DMS53 treated with DMSO at 0.1 percent for 48 hours (cell line): ENCODE measurements at regions not wholly inside any gene's neighbourhood (a gene's known extent, or its start where the extent isn't known, plus 50 kb on each side); places are given as distances from the start of the nearest gene placed in this dataset.
"Not testable (repeated sequence)": the region's sequence is repeated elsewhere in the genome, so short reads cannot be mapped to it uniquely, and the experiment has no call there.

ENCODE experiments used
- DNase-seq: peaks from one replicate; lab custom pipeline; 2025; ENCODE audit not compliant: unreplicated experiment; lab: John Stamatoyannopoulos, UW

DNA sequence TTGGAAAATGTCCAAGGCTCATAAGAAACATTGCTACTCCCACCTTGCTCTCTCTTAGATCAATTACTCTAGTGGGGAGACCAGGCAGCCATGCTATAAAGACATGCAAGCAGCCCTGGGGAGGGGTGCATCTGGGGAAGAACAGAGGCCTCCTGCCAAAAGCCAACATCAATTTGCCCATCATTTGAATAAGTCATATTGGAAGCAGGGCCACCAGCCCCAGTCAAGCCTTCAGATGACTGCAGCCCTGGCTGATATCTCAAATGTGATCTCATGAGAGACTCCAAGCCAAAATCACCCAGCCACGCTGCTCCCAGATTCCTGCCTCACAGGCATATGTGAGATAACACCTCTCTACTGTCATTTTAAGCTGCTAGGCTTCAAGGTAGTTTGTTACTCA, 157.5 kb upstream of the PDE1C start:
- no peak for DNase-seq

DNA sequence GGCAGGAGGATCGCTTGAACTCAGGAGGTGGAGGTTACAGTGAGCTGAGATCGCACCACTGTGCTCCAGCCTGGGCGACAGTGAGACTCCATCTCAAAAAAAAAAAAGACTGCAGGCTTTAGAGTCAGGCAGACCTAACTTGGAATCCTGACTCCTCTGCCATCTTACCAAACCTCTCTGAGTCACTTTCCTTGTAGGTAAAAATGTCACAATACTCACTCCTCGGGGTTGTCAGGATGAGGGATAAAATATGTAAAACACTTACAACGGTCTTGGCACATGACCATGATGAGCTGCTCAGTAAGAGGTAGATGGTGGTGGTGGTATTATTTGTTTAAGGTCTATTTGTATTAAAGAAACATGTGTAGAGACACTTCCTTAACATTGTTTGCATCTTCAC, 154.1 kb upstream of the PDE1C start:
- no peak for DNase-seq

GRCh38 chr7:32223721-32224120, 153.5 kb upstream of the PDE1C start:
- DNase-seq, result no peak

DNA sequence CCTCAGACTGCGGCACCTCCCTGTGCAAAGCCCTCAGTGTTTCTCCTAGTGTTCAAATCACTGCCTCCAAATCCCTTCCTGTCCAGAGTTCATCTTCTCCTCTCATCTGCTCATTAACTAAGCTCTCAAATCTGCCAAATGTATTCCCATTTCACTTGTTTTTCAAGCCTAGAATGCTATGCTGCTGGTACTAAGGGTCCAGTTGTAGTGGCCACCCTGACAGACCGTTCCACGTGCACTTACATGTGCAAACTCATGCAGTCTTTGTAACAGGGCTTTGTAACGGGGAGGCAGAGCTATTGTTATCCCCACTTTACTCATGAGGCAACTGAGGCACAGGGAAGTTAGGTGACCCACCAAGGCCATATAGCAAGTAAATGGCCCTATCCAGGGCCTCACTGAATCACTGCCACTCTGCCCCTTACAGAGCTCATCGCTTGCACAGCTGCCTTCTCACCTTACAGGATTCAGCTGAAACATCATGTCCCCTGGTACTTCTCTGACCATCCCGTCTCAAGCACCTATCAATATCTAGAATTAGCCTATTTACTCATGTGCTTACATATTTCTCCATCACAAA, 153.0 kb upstream of the PDE1C start:
- no peak for DNase-seq

GRCh38 chr7:32222251-32222900, 152.2 kb upstream of the PDE1C start:
- DNase-seq, result no peak

- DNase-seq, result no peak
Measured at GRCh38 chr7:32221736-32222135, 151.5 kb upstream of the PDE1C start.

- DNase-seq, result no peak
Measured at GRCh38 chr7:32221056-32221455, 150.8 kb upstream of the PDE1C start.

GRCh38 chr7:32219831-32220230, 149.6 kb upstream of the PDE1C start:
- not testable (repeated sequence) for DNase-seq

DNA sequence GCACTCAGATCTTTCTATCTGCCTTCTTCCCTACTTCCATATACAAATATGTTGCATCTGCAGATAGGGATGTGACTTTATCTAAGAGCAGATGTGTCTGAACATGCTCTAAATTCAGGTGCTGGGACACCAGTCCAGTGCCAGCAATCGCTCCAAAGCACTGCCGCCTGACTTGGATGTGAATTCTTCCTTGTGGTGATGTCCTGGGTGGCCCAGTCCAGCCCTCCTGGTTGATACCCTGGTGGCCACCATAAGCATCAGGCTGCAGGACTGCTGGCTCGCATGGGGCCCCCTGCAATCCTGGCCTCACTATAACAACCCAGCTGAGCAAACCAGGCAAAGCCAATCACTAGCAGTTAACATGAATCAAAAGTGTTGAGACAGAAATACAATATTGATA, 149.2 kb upstream of the PDE1C start:
- no peak for DNase-seq

DNA sequence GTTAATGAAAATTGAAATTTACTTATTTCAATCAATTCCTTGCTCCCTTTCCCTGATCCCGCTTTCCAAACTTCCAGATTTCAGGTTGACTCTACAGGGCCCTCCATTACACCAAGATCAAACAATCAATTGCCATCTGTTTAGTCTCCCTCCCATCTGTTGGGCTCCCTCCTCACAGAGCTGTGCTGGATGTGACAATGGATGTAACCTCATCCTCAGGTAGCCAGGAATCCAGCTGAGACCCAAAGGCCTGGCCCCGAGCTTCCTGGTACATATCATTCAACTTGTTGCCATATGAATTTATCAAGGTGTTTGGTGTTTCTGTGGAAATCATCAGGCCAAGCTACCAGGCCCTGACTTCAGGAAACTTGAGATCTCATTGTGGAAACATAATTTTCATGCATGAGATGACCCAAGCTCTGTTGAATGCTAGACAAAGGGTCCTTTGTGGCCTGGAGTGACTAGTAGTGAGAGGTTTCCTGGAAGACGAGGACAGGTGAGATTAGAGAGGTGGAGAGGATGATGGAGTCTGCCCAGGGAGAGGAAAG, 148.6 kb upstream of the PDE1C start:
- no peak for DNase-seq

- DNase-seq, result no peak
Measured at GRCh38 chr7:32218154-32218467, 147.9 kb upstream of the PDE1C start.

DNA sequence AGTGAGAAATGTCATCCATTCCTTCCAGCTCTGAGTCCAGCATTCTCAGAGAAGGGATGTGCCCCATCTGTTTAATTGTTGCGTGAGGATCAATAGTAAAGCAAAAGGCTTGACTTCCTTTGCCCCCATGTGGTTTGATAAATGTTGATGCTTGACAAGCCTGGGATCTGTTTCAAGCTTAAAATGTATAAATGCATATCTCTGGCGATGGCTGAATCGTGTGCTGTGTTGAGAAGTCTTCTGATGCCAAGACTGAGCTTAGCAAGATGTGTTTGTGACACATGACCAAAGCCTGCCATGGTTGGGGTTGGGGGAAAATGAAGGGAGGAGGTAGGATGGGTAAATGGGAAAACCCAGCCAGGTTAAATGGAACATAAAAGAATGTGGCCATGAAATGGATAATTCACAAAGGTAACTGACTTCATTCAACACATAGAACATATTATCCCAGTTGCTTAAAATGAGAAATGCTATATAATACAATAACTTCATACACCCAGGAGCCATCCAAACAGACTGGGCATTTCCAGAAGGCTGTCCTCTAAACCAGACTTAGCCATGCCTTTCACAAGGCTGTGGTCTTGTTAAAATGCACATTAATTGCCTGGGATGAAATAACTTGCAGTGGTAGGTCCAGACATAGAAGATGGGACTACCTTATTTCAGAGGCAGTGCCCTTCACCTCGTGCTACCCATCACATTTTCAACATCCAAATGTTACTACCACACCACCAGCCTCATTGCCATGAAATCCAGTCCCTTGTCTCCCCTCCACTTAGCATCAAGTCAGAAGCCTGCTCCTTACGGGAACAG, 147.3 kb upstream of the PDE1C start:
- no peak for DNase-seq

- no peak for DNase-seq
Measured at GRCh38 chr7:32216759-32217158, 146.6 kb upstream of the PDE1C start.

DNA sequence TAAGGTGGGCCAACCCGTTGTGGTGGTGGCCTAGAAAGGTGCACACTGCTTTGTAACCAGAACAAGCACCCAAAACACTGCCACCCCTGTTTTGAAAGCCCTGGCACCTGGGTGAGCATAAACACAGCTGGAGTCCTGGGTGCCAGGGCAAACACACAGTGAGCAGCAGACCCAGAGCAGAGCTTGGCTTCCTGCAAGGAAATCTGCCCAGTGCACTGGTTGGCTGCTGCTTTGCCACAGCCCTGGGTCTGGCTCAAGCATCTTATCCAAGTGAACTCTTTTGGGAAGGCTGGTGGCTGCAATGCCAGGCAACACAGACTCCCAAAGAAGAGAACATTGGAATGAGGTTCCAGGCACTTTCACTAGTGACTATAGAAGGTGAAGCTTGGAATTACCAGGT, 145.5 kb upstream of the PDE1C start:
- DNase-seq, result no peak

DNA sequence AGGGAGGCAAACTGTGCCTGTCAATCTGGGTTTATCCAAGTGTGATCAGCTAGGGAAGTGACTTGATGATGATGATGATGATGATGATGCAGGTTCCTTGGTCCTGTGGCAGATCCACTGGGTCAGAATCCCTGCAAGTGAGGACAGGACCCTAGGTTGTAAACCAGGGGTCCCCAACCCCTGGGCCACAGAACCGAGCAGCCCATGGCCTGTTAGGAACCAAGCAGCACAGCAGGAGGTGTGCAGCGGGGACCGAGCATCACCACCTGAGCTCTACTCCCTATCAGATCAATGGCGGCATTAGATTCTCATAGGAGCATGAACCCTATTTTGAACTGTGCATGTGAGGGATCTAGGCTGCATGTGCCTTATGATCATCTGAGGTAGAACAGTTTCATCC, 144.7 kb upstream of the PDE1C start:
- DNase-seq, result no peak

DNA sequence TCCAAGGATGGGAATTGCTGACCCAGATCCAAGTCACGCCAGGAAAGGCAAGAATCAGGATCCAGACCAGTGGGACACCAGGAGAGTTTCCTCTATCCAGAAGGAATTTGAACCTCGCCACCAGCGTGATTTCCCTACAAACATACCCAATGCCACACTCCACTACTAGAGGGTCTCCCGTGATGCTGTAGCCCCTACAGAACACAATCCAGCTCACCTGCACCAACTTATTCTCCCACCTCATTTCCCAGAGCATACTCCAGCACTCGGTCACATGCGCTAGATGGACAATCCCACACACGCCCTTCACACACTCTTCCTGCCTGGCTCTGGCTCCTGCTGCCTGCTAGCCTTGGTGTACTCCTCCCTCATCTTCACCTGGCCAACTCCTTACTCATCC, 142.1 kb upstream of the PDE1C start:
- no peak for DNase-seq

DNA sequence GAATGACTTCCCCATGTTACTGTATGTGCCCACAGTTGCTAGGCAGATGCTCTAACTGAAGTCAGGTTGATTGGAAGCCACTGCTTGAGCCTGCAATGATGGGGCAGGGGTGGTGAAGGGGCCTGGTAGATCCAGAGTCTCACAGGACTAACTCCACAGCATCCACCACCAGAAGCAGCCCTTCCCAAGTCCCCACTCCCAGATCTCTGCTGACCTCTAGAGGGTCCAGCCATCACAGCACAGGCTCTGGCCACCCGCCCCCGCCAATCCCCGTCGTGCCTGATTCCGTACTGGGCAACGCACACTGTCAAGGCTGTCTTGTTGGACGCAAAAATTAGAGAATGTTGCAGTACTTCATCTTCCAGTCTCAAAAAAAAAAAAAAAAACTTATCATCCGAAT, 136.8 kb upstream of the PDE1C start:
- DNase-seq, result no peak

DNA sequence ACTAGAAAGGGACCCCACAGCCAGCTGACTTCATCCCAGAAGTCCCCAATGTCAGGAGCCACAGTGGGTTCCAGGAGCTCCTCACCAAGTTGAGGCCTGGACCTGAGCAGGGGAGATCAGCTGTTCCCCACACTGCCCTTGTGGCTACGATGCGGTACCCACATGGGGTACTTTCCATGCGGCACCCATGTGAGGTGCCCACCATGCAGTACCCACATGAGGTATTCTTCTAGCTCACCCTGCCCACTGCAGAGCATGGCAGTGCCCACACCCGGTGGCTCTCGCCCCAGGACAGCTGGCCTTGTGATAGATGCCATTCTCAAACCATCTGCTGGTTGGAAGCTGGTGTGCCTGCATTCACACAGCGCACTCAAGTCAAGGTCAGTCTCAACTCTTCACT, 136.3 kb upstream of the PDE1C start:
- no peak for DNase-seq

GRCh38 chr7:32205298-32205824, 135.2 kb upstream of the PDE1C start:
- DNase-seq, result not testable (repeated sequence)

DNA sequence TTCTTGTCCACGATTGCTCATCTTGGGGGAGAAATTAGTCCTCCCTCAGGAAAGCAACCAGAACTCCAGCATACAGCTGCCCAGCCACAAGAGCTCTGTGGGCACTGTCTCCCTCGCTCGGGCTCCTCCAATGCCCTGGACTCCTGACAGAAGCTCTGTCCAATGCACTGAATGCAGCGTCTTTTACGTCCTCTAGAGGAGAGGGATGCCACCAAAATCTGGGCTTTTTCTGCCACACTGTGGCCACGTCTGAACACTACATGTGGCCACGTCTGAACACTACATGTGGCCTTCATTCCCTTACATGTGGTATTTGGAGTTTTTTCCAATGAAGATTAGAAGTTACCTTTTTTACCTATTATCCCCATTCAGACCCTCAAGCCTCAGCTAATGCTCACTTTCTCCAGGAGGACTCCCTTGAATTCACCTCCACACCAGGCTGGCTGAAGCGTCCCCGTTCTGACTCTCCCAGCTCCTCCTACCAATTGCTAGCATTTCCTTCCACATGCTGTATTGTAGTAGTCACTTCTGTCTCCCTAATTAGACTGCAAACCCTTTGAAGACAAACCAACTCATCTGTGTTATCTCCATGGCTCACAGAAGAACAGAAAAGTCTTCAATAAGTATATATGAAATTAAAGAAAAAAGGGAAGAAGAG, 134.3 kb upstream of the PDE1C start:
- DNase-seq, result peak; percentile 91

- DNase-seq, result no peak
Measured at GRCh38 chr7:32200646-32201045, 130.4 kb upstream of the PDE1C start.
